Neural cell (in vitro differentiated cells): ENCODE measurements at regions not wholly inside any gene's neighbourhood (a gene's known extent, or its start where the extent isn't known, plus 50 kb on each side); places are given as distances from the start of the nearest gene placed in this dataset.
"Not testable (repeated sequence)": the region's sequence is repeated elsewhere in the genome, so short reads cannot be mapped to it uniquely, and the experiment has no call there.

Experiments
- CTCF ChIP-seq: fragments of 450-650 bp; IDR thresholded peaks from 2 replicates; pipeline ENCODE4 v1.5.1; 2014; ENCODE audit warnings: antibody characterized with exemption, mild to moderate bottlenecking, moderate library complexity; ENCODE audit not compliant: poor library complexity, severe bottlenecking
- EP300 ChIP-seq: fragments of 450-650 bp; conservative IDR thresholded peaks from 2 replicates; pipeline ENCODE4 v1.6.1; 2014; ENCODE audit warnings: antibody characterized with exemption, mild to moderate bottlenecking, moderate library complexity; ENCODE audit not compliant: poor library complexity, severe bottlenecking
- EZH2 ChIP-seq: fragments of 200-600, 300-800 bp; shearing (Covaris generic), sonication (generic); IDR thresholded peaks from 2 replicates; pipeline ENCODE4 v1.6.1; 2014; ENCODE audit warnings: antibody characterized with exemption, low read length, borderline replicate concordance, mild to moderate bottlenecking; ENCODE audit not compliant: insufficient read depth, poor library complexity, severe bottlenecking
- POLR2AphosphoS5 ChIP-seq: IDR thresholded peaks from 2 replicates; pipeline ENCODE4 v1.6.1; 2012
- RAD21 ChIP-seq: fragments of 450-650 bp; conservative IDR thresholded peaks from 2 replicates; pipeline ENCODE4 v1.6.1; 2014; ENCODE audit warnings: antibody characterized with exemption, mild to moderate bottlenecking, moderate library complexity
- REST ChIP-seq: IDR thresholded peaks from 2 replicates; pipeline ENCODE4 v1.6.1; 2012; ENCODE audit warnings: borderline replicate concordance

- TF ChIP-seq CTCF, POLR2AphosphoS5, EP300, REST, RAD21, EZH2: not testable (repeated sequence)
Observed at GRCh38 chr7:55722874-55723620, 139.5 kb downstream of the SEPTIN14 start.
